ENCODE measurements at regions not wholly inside any gene's neighbourhood (a gene's known extent, or its start where the extent isn't known, plus 50 kb on each side); places are given as distances from the start of the nearest gene placed in this dataset.

- TF ChIP-seq CTCF (IDR thresholded peaks at IDR 0.05) (no peak), EP300 (IDR thresholded peaks at IDR 0.05) (no peak), POLR2AphosphoS5 (IDR thresholded peaks at IDR 0.05) (no peak), POLR2A (IDR thresholded peaks at IDR 0.05) (no peak)
Measured at GRCh38 chr14:82490397-82490796, 956.7 kb upstream of the SEL1L start.
